CD4-positive, alpha-beta T cell treated with Interleukin-15 for 1 hour (primary cell): ENCODE measurements at regions not wholly inside any gene's neighbourhood (a gene's known extent, or its start where the extent isn't known, plus 50 kb on each side); places are given as distances from the start of the nearest gene placed in this dataset.
"Not testable (repeated sequence)": the region's sequence is repeated elsewhere in the genome, so short reads cannot be mapped to it uniquely, and the experiment has no call there.

Experiments
- DNase-seq: peaks from one replicate; pipeline ENCODE4 v3.0.0-alpha.2; 2020

DNA sequence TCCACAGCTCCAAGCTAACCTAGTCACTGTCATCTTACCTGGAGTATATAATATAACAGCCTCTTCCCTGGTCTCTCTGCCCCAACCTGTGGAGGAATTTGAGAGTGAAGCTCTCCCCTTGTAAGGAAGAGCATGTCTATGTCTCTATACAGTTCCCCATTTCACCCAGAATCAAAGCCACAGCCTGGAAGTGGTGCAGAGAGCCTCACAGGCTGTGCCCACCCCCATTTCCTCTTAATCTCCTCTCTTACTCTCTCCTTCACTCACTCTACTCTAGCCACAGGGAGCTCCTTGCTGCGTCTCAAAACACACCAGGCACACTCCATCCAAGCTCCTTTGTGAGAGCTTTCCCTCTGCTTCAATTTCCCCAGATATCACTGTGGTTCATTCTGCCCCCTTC is 302.5 kb upstream of the ISX start:
- no peak for DNase-seq

DNA sequence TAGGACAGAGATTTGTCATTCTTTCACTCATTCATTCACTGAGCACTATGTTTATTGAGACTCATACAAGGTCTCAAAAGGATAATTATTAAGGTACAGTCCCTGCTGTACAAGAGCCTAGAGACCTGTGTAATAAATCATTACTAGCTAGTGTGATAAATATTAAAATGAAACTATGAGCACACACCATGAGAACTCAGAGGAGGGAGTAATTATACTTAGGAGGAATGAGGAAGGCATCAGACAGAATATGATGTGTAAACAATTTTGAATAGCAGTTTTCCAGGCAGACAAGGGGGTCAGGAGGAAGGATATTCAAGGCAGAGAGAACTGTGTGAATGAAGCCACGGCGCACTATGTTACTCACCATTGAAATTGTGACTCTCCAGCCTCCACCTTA is 300.8 kb upstream of the ISX start:
- DNase-seq = no peak

DNA sequence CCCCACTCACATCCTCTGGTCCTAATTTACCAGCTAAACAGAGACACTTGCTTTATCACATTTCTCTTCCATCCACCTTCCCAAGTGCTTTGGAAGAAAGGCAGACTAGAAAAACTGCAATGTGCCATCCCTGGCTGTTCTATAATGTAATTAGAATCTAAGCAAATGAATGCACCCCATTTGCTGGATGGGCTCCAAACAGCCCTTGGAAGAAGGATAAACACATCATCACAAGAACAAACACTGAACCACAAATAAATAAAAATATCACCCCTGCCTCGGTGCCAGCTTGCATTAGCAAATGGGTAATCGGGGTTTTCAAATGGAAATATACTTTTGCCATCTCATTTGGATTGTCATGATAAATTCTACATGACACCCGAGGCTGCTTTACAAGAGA is 296.6 kb upstream of the ISX start:
- no peak for DNase-seq

DNA sequence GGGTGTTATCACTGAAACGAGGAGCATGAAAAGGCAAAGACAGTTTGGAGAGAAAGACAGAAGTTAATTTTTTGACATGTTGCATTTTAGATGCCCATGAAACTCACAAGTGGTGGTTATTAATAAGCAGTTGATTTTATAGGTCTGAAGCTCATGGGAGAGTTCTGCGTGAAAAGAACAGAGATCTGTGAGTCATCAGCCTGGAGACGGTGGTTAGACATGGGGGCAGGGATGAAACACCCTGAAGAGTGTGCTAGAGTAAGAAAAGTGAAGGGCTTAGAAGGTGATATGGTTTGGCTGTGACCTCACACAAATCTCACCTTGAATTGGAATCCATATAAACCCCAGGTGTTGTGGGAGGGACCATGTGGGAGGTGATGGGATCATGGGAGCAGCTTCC is 289.1 kb upstream of the ISX start:
- DNase-seq = no peak

DNA sequence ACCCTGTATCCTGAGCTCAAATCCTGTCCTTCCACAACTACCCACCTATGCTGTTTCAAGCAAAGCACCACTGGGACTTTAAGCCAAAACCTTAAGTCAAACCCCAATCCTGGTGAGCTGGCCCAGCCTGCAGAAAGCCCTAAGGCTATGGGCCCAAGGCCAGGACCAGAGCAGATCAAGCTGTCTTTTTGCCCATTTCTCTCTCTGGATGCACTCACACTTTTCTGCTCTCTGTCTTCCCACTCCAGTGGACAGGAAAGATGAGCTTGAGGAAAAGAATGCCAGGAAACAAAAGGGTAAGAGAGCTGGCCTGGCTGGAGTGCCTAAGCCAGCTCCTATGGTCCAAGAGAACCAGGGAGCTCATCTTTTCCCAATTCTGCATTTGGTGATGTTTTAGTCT is 284.3 kb upstream of the ISX start:
- DNase-seq = no peak

DNA sequence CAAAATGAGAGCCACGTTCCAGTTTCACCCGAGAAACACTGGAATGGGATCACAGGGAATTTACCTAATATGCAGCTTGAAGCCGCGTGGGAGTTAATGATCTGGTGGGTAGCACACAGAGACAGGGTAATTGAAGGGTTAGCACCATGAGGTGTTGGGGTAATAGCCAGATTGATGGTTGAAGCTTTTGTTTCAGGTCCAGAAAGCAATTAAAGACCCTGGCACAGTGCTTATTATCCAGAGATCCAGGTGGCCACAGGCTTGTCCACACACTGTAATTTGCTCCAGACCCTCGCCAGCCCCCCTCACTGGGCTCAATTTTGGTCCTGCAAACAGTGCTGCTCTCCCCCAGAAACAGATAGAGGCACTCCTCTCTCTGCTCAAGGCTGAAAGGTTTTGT is 282.5 kb upstream of the ISX start:
- no peak for DNase-seq

DNA sequence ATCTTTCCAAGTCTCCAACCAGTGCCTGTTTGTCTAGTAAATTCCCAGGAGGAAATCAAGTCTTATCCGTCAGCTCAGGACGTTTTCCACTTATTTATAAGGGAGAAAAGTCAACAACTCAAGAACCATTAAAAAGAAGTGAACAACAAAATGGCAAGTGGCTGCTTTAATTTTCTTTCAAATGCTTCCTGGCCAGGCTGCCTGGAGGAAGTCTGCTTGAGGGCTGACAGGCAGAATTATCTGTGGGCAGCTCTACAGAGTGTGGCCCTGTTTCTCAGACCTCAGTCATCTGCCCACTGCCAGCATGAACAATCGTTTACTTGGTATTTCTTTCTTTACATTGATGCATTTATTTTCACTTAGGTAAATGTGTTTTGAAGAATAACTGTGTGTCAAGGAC is 281.9 kb upstream of the ISX start:
- DNase-seq = no peak

DNA sequence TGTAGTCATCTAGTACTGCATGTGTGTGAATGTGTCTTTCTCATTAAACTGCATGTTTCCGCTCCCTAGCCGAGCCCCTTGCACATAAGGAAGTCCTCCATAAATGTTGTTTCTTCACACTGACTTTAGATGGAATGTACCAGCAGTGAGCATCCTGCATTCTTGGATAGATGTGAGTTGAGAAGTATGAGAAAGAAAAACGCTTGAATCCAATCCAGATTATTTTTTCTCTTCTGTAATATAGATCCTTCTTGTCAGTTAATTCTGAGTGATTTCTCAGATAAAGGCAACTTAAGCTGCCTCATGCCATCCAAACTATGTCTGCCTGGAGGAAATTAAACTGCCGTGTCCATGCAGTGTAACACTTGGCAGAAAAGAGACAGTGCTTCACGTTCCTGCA is 268.1 kb upstream of the ISX start:
- DNase-seq = no peak

DNA sequence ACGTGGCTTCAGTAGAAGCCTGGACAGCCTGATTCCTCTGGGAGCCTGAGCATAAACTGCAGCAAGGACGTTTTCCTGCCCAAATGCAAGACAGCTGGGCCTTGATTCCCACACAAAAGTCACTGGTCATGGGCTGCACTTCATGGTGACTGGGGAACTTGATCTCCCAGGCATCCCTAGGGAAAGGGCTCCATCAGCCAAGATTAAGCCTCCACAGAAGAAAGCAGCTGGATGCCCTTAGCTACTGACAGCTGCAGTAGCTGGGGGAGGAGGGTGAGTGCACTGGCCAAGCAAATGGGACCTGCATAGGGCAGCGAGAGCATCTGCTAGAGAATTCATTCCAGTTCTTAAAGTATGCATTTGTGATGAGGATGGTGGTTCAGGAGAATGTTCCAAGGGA is 267.4 kb upstream of the ISX start:
- DNase-seq = no peak

DNA sequence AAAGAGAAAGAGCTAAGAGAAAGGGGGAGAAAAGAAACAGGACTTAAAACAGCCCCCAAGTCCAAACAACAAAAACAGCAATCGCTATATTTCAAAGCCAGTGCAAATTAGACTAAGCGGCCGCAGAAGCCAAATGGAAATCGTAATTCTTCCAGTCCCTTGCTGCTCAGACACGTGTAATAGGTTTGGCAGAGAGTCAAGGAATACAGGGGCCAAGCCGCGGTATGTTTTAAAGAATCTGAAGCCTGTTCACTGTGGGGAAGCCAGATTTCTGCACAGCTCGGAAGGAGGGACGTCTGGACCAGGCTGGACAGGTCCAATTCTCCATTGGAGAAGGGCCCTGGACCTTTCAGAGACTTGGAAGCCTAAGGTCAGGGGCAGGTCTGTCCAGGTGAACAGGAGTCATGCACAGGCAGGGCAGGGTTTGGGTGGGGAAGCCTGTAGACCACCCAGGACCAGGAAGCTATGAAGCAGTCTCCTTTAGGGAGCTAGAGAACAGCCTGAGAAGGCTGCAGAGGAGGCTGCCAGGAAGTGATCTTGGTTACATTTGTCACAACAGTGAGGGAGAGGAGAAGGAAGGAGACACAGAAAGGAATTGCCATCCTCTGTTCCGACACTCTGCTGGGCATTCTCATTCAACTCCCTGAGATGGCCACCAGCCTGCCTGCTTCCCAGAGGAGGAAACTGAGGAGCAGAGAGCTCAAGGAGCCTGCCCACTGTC is 265.5 kb upstream of the ISX start:
- DNase-seq = no peak

DNA sequence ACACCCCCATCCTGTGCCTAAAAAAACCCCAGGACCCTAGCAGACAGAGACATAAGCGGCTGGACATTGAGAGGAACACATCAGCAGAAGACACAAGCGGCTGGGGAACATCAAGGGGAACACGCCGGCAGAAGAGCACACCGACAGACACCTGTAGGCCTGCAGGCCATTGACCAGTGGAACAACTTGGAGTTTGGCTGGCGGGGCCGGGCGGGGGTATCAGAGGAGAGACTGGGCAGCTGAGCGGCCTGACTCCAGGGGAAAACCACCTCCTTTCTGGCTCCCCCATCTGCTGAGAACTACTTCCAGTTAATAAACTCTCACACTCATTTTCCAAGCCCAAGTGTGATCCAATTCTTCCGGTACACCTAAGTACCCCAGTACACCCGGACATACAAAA is 264.7 kb upstream of the ISX start:
- no peak for DNase-seq

DNA sequence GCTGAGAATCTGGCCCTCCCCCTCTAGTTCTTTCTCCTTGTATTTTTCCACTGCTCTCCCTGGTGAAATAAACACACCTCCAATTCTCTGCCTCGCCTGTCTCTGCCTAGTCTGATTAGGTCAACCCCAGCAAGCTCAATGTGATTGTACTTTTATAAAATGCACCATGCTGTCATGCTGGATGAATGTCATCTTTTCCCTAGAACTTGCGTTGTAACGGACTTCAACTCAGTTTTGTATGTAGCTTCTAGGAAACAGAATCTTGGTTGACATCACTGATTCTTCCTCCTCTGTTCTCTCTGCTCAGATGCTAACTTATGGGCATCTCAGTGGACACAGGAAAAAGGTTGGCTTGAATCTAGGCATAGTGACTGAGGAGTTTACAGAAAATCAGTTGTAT is 261.9 kb upstream of the ISX start:
- no peak for DNase-seq

DNA sequence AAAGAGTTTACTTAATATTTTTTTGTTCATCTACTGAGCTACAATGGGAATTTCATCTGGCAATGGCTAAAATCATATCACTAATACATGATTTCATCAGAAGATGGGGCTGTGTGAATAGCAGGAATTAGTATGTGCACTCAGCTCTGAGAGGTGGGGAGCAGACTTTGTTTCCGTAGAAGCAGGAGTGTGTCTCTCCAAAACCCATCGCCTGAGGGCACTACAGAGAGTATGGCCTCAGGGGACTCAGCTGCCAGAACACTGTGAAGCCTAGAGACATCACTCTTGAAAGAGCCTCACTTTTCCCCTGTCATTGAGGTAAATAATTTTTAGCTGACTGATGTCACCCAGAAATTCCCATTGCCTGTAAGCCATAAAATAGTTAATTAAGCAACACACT is 261.4 kb upstream of the ISX start:
- DNase-seq = no peak

DNA sequence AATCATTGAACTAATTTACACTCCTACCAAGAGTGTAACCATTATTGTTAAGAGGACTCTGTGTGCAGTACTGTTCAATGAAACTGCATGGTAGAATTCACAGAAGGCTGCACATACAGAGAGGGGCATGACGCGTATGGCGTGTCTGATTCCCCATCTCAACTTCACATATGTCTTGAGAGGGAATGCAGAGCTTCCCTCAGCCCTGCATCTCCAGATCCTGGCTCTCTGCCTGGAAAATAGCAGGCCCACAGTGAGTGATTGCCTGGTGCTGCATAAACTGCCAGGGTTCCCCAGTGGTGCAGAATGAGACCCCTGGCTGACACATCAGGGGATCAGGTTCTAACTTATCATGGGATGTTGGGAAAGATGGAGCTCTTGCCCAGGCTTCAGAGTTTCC is 260.2 kb upstream of the ISX start:
- DNase-seq = no peak

DNA sequence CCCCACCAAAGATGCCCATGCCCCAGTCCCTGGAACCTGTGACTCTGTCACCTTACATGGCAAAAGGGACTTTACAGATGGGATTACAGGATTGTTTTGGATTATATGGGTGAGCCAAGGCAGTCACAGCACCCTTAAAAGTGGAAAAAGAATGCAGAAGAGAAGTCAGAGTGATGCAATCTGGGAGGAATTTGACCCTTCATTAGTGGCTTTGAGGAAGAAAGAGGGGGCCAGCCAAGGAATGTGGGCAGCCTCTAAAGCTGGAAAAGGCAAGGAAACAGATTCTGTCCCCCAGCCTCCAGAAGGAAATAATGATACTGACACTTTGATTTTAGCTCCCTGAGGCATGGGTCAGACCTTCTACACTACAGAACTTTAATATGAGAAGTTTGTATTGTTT is 257.3 kb upstream of the ISX start:
- DNase-seq = no peak

DNA sequence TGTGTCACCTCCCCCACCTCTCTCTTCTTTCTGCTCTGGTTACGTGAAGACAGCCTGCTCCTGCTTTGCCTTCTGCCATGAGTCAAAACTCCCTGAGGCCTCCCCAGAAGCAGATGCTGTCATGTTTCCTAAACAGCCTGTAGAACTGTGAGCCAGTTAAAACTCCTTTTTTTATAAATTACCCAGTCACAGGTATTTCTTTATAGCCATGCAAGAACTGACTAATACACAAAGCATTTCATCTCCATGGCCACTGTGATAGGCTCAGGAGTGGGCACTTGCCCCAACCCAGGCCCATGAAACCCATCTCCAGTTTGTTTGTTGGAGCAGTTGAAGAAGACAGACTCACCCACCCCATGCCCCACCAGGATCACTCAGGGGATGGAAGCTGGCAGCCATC is 253.3 kb upstream of the ISX start:
- no peak for DNase-seq

DNA sequence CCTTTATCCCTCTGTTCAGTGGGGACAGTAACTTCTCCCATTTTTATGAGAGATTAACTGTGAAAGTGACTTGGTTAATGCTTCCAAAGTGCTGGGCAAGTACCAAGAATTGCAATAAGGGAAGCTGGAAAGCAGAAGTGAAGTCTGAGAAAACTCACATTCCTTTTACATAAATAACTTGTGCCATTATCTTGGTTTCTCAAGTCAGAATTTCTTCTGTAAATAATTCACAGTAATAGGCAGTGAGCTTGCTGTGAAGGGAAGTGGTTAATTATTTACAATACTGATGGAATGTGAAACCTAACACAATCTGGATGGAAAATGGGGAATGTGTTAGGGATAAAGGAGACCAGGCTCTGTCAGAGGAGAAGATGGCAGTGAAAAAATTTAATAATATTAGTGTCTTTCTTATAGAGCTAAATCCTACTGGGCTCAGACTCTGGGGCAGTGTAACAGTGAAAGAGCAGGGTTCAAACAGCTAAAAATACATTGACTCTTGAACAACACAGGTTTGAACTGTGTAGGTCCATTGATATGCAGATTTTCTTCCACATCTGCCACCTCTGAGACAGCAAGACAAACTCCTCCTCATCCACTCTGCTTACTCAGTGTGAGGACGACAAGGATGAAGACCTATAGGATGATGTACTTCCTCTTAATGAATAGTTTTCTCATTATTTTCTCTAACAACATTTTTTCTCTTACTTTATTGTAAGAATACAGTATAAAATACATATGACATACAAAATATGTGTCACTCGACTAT is 251.5 kb upstream of the ISX start:
- no peak for DNase-seq

DNA sequence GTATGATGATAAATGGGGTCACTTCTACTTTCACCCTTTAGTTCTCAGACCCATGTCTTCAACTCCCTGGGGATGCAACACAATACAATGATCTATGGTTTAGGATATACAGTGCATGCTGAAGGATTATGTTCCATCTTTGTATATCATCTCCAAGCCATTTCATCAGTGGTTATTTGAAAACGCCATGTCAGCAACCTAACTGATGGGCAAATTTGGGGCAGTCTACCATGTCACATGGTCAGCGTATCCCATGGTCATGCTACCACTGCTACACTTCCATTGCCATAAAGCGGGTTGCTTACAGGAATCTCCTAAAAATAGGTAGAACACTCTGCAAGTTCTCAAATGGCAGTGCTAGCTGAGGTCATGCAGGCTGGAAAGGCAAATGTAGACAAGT is 236.5 kb upstream of the ISX start:
- no peak for DNase-seq

DNA sequence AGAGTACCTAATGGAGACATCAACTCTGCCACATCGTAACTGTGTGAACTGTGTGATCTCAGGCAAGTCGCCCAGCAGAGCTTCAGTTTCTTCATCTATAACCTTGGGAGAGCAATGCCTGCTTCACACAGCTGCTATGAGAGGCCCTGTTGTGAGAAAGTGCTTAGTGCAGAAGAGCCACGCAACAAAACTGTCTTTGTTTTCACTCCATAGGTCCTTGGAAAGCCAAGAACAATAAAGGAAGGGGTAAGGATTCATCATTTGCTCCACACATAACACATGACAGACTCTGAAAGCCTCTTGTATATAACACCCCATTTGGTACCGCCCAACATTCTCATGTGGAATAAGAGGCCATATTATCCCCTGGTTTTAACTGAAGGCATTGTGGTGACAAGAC is 231.9 kb upstream of the ISX start:
- DNase-seq = no peak

DNA sequence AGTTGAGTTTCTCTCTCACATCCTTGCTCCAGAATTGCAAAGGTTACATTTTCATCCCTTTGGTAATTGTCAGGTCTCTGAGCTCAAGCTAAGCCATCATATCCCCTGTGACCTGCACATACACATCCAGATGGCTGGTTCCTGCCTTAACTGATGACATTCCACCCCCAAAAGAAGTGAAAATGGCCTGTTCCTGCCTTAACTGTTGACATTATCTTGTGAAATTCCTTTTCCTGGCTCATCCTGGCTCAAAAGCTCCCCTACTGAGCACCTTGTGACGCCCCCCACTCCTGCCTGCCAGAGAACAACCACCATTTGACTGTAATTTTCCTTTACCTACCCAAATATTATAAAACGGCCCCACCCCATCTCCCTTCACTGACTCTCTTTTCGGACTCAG is 231.4 kb upstream of the ISX start:
- not testable (repeated sequence) for DNase-seq

DNA sequence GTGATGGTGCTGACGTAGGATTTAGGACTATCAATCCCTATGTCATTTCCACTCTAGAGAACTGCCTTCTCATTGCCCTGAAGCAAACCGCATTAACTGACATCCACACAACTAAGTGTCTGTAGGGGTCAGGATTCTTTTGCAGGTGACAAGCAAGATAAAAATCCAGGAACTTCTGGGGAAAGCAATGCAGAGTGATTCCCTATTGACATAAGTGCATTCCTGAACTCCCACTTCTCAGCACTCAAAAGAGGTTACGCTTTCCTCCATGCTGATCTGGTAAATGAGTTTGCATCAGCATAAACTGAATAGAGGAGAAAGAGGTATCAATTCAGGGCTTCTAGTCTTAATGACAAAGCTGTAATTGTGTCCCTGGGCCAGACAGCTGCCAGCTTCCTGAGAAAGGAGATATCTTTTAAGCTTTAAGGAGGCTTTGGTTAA is 224.6 kb upstream of the ISX start:
- DNase-seq = no peak

DNA sequence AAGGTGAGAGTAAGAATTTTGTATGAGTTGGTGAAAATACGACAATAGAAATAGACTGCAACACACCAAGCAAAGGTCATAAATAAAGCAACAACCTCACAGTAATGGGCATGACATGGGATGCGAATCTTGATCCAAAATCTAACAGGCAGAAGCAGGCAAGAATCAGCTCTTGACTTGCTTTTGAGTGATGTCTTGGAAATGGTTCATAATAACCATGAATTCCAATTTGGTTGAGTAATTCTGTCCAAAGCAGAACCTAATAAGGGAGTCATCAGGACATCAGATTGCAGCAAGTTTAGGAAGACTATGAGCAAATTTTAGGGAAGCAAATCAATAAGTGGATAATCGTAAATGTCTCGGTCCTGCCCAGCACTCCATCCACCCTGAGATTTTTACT is 224.0 kb upstream of the ISX start:
- no peak for DNase-seq

DNA sequence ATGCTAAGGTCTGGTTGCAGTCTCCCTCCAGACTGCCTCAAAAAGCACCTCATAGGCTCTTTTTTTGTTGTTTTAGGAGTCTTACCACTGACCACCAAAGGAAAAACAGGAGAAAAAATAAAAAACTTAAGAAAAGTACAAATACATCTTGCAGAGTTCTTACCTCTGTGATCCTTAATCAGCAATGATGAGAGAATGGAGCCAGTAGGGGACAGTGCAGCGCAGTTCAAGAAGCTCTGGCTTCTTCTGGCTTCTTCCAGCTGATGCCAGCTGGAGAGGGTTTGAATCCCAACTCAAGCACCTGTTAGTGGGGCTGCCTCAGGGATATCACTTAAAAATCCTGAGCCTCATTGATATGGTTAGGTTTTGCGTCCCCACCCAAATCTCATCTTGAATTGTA is 223.3 kb upstream of the ISX start:
- DNase-seq = no peak

DNA sequence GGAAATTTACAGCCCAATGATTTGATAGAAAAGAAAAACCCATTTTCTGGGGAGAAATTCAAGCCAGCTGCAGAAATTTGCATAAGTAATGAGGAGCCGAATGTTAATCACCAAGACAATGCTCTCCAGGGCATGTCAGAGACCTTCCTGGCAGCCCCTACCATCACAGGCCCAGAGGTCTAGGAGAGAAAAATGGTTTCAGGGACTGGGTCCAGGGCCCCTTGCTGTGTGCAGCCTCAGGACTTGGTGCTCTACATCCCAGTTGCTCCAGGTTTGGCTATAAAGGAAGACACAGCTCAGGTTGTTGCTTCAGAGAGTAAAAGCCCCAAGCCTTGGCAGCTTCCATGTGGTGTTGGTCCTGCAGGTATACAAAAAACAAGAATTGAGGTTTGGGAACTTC is 222.2 kb upstream of the ISX start:
- DNase-seq = not testable (repeated sequence)

DNA sequence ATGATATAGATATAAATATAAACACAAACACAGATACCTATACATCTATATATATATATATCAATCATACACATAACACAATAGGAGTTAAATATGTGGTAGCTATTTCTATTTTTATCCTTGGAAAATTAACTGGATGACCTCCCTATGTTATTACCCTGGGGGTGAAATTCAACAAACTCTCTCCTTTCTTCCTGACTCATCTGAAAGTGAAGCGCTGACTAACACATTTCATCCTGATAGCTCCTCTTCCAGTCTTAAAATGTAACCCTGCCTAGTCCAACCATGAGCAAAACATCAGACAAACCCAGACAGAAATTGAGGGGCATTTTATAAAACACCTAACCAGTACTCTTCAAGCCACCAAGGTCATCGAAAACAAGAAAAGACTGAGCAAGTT is 220.6 kb upstream of the ISX start:
- no peak for DNase-seq
